ENCODE measurements at regions not wholly inside any gene's neighbourhood (a gene's known extent, or its start where the extent isn't known, plus 50 kb on each side); places are given as distances from the start of the nearest gene placed in this dataset.

DNA sequence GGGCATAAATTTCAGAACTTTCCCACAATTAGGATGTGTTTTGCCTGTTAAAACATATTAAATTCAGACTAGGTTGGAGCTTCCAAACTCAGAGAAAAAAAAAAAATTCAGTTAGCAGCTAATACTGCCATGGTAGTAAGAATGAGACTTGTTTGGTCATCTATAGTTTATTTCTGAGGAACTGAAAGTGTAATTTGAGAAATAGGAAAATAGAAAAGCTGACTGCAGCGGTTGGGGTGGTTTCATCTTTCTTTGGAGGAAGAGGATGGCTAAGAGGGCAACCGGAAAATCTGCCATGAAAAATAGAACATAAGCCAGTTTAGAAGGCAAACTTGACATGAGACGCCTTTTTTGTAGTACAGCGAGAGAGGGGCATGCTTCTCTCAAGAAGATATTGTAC is 371.2 kb upstream of the ROBO2 start:
- in situ Hi-C loops (cut with HindIII; ENCODE audit: low pct_unique_long_range_greater_than_20kb, low sequenced_read_pairs), result no loop called here
- no TSS peak for BruUV-seq (replicated peaks)
- Histone ChIP-seq H3K36me3 (ENCODE audit: control insufficient read depth, insufficient read depth, low read length) (no peaks in the 10 kb centered on the region), H3K27ac (ENCODE audit: low read length) (no peak overlapping the region), H3K27me3 (ENCODE audit: control insufficient read depth, insufficient read depth, low read length) (no peaks in the 10 kb centered on the region), H3K4me1 (ENCODE audit: control insufficient read depth, insufficient read depth, low read length) (no peaks in the 10 kb centered on the region), H3K4me3 (ENCODE audit: low read depth in 2 of 2, low read length in 2 of 2) (no peak overlapping the region), H3K9me3 (ENCODE audit: control insufficient read depth, insufficient read depth, low read depth, low read length) (no peaks in the 10 kb centered on the region)
- CTCF ChIA-PET, result no interaction called here
- DNase-seq (ENCODE audit: low read depth, low spot score), result no peak
- TF ChIP-seq, protein P1, sequence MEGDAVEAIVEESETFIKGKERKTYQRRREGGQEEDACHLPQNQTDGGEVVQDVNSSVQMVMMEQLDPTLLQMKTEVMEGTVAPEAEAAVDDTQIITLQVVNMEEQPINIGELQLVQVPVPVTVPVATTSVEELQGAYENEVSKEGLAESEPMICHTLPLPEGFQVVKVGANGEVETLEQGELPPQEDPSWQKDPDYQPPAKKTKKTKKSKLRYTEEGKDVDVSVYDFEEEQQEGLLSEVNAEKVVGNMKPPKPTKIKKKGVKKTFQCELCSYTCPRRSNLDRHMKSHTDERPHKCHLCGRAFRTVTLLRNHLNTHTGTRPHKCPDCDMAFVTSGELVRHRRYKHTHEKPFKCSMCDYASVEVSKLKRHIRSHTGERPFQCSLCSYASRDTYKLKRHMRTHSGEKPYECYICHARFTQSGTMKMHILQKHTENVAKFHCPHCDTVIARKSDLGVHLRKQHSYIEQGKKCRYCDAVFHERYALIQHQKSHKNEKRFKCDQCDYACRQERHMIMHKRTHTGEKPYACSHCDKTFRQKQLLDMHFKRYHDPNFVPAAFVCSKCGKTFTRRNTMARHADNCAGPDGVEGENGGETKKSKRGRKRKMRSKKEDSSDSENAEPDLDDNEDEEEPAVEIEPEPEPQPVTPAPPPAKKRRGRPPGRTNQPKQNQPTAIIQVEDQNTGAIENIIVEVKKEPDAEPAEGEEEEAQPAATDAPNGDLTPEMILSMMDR (IDR thresholded peaks at IDR 0.05), result no peak
- TF ChIP-seq TCF7L2 (IDR thresholded peaks at IDR 0.05; ENCODE audit: low read depth, low read length), result no peak
- TF ChIP-seq, protein P2, sequence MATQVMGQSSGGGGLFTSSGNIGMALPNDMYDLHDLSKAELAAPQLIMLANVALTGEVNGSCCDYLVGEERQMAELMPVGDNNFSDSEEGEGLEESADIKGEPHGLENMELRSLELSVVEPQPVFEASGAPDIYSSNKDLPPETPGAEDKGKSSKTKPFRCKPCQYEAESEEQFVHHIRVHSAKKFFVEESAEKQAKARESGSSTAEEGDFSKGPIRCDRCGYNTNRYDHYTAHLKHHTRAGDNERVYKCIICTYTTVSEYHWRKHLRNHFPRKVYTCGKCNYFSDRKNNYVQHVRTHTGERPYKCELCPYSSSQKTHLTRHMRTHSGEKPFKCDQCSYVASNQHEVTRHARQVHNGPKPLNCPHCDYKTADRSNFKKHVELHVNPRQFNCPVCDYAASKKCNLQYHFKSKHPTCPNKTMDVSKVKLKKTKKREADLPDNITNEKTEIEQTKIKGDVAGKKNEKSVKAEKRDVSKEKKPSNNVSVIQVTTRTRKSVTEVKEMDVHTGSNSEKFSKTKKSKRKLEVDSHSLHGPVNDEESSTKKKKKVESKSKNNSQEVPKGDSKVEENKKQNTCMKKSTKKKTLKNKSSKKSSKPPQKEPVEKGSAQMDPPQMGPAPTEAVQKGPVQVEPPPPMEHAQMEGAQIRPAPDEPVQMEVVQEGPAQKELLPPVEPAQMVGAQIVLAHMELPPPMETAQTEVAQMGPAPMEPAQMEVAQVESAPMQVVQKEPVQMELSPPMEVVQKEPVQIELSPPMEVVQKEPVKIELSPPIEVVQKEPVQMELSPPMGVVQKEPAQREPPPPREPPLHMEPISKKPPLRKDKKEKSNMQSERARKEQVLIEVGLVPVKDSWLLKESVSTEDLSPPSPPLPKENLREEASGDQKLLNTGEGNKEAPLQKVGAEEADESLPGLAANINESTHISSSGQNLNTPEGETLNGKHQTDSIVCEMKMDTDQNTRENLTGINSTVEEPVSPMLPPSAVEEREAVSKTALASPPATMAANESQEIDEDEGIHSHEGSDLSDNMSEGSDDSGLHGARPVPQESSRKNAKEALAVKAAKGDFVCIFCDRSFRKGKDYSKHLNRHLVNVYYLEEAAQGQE (IDR thresholded peaks at IDR 0.05; ENCODE audit: insufficient read depth in 1 of 2, low read depth in 2 of 2, low read length in 1 of 2), result no peak
- TF ChIP-seq SIN3A (IDR thresholded peaks at IDR 0.05; ENCODE audit: borderline replicate concordance, insufficient read depth, low read depth, low read length), result no peak
- TF ChIP-seq POLR2AphosphoS5 (IDR thresholded peaks at IDR 0.05; ENCODE audit: low read depth, low read length), result no peak
- no peak for ATAC-seq
- POLR2A ChIA-PET, result no interaction called here
- intact Hi-C loops (cut with micrococcal nuclease; ENCODE audit: unreplicated experiment), result no loop called here

DNA sequence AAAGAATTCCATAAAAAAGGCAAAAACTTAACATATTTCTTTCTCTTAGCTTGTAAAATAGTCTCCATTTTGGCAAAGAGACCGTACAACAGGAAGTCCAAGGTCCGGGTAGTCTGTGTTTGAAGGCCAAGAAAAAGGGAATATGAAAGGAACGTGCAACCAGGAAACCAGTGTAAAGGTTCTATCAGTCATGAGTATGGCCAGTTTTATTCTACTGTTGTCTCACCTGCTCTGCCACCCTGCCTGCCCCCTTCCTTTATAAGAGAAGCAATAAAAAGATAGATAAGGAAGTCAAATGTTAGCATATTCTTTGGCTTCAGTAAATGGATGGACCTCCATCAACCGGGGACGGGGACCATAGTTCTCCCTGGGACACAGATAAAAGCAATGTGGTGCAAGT is 370.6 kb upstream of the ROBO2 start:
- ATAC-seq, result no peak
- intact Hi-C loops (cut with micrococcal nuclease; ENCODE audit: unreplicated experiment), result no loop called here
- CTCF ChIA-PET, result no interaction called here

More for the DNA sequence above, 370.6 kb upstream of the ROBO2 start:
- Histone ChIP-seq H3K27me3 (ENCODE audit: control insufficient read depth, insufficient read depth, low read length) (no peaks in the 10 kb centered on the region), H3K27ac (ENCODE audit: low read length) (no peak overlapping the region), H3K4me3 (ENCODE audit: low read depth in 2 of 2, low read length in 2 of 2) (no peak overlapping the region), H3K4me1 (ENCODE audit: control insufficient read depth, insufficient read depth, low read length) (no peaks in the 10 kb centered on the region), H3K9me3 (ENCODE audit: control insufficient read depth, insufficient read depth, low read depth, low read length) (no peaks in the 10 kb centered on the region), H3K36me3 (ENCODE audit: control insufficient read depth, insufficient read depth, low read length) (no peaks in the 10 kb centered on the region)
- BruUV-seq (replicated peaks), result no TSS peak
- no peak for DNase-seq (ENCODE audit: low read depth, low spot score)
- TF ChIP-seq, protein P2 (IDR thresholded peaks at IDR 0.05; ENCODE audit: insufficient read depth in 1 of 2, low read depth in 2 of 2, low read length in 1 of 2), result no peak
- TF ChIP-seq TCF7L2 (IDR thresholded peaks at IDR 0.05; ENCODE audit: low read depth, low read length) (no peak), SIN3A (IDR thresholded peaks at IDR 0.05; ENCODE audit: borderline replicate concordance, insufficient read depth, low read depth, low read length) (no peak), POLR2AphosphoS5 (IDR thresholded peaks at IDR 0.05; ENCODE audit: low read depth, low read length) (no peak)
- TF ChIP-seq, protein P1 (IDR thresholded peaks at IDR 0.05), result no peak
- POLR2A ChIA-PET, result no interaction called here
- in situ Hi-C loops (cut with HindIII; ENCODE audit: low pct_unique_long_range_greater_than_20kb, low sequenced_read_pairs), result no loop called here

All from Panc1 (cell line).